22Rv1 (cell line): ENCODE measurements at regions not wholly inside any gene's neighbourhood (a gene's known extent, or its start where the extent isn't known, plus 50 kb on each side); places are given as distances from the start of the nearest gene placed in this dataset.

Experiments used
- CTCF ChIP-seq: fragments of 450-650 bp; IDR thresholded peaks from 2 replicates; pipeline ENCODE4 v1.5.1; 2017; ENCODE audit warnings: mild to moderate bottlenecking
- ZFX ChIP-seq: fragments of 450-650 bp; IDR thresholded peaks from 2 replicates; pipeline ENCODE4 v1.6.1; 2017; ENCODE audit warnings: antibody characterized with exemption, borderline replicate concordance

GRCh38 chr19:27691991-27692390 is 1521.0 kb downstream of the UQCRFS1 start:
- no peak for TF ChIP-seq CTCF
- TF ChIP-seq ZFX, result no peak
